SK-N-SH treated with all-trans-retinoic acid at 6 μM for 48 hours (cell line): ENCODE measurements at regions not wholly inside any gene's neighbourhood (a gene's known extent, or its start where the extent isn't known, plus 50 kb on each side); places are given as distances from the start of the nearest gene placed in this dataset.

Experiments
- ATAC-seq: fragments of 200-7000 bp; cut with Tn5 transposase; 3 replicates; pipeline ENCODE4 v1.9.1; 2020; ENCODE audit warnings: mild to moderate bottlenecking, moderate library complexity
- ARNTL ChIP-seq: fragments of 450-650 bp; formaldehyde crosslinking; IDR thresholded peaks from 2 replicates; pipeline ENCODE4 v1.5.0; 2020; ENCODE audit warnings: low read depth, mild to moderate bottlenecking, moderate library complexity, borderline replicate concordance
- BACH2 ChIP-seq: fragments of 250-450 bp; sonication (Bioruptor Pico); IDR thresholded peaks from 2 replicates; pipeline ENCODE4 v1.9.0; 2021; ENCODE audit warnings: mild to moderate bottlenecking, borderline replicate concordance
- CREB5 ChIP-seq: fragments of 250-450 bp; sonication (Bioruptor Pico); IDR thresholded peaks from 2 replicates; pipeline ENCODE4 v1.5.1; 2020; ENCODE audit warnings: low read depth, mild to moderate bottlenecking, moderate library complexity
- CSDC2 ChIP-seq: fragments of 250-450 bp; sonication (Bioruptor Pico); IDR thresholded peaks from 2 replicates; pipeline ENCODE4 v1.5.0; 2020; ENCODE audit warnings: mild to moderate bottlenecking, moderate library complexity
- ESRRG ChIP-seq: fragments of 250-450 bp; sonication (Bioruptor Pico); IDR thresholded peaks from 2 replicates; pipeline ENCODE4 v1.6.1; 2021; ENCODE audit warnings: mild to moderate bottlenecking
- GLIS3 ChIP-seq: fragments of 250-450 bp; sonication (Bioruptor Pico); IDR thresholded peaks from 2 replicates; pipeline ENCODE4 v1.5.0; 2020; ENCODE audit warnings: mild to moderate bottlenecking, moderate library complexity
- ISL1 ChIP-seq: fragments of 250-450 bp; sonication (Bioruptor Pico); IDR thresholded peaks from 2 replicates; pipeline ENCODE4 v2.1.2; 2022; ENCODE audit warnings: mild to moderate bottlenecking, moderate library complexity
- OSR1 ChIP-seq: fragments of 250-450 bp; sonication (Bioruptor Pico); IDR thresholded peaks from 2 replicates; pipeline ENCODE4 v1.8.0; 2022; ENCODE audit warnings: moderate library complexity, mild to moderate bottlenecking, inconsistent platforms
- PPARA ChIP-seq: fragments of 250-450 bp; sonication (Bioruptor Pico); IDR thresholded peaks from 2 replicates; pipeline ENCODE4 v1.5.0; 2020; ENCODE audit warnings: mild to moderate bottlenecking, borderline replicate concordance
- RARB ChIP-seq: fragments of 250-450 bp; sonication (Bioruptor Pico); IDR thresholded peaks from 2 replicates; pipeline ENCODE4 v1.8.0; 2021; ENCODE audit warnings: mild to moderate bottlenecking, moderate library complexity
- TCF4 ChIP-seq: fragments of 250-450 bp; sonication (Bioruptor Pico); IDR thresholded peaks from 2 replicates; pipeline ENCODE4 v1.8.0; 2021; ENCODE audit warnings: mild to moderate bottlenecking, moderate library complexity, borderline replicate concordance
- TOX ChIP-seq: fragments of 250-450 bp; sonication (Bioruptor Pico); IDR thresholded peaks from 2 replicates; pipeline ENCODE4 v1.8.0; 2021; ENCODE audit warnings: mild to moderate bottlenecking, moderate library complexity, borderline replicate concordance
- ZC3H10 ChIP-seq: fragments of 250-450 bp; sonication (Bioruptor Pico); IDR thresholded peaks from 2 replicates; pipeline ENCODE4 v1.5.1; 2021; ENCODE audit warnings: mild to moderate bottlenecking, moderate library complexity
- ZFP3 ChIP-seq: fragments of 250-450 bp; sonication (Bioruptor Pico); IDR thresholded peaks from 2 replicates; pipeline ENCODE4 v1.5.0; 2020; ENCODE audit warnings: mild to moderate bottlenecking, moderate library complexity
- ZFP30 ChIP-seq: fragments of 450-650 bp; formaldehyde crosslinking; IDR thresholded peaks from 2 replicates; pipeline ENCODE4 v1.5.0; 2022; ENCODE audit warnings: mild to moderate bottlenecking, moderate library complexity
- ZNF565 ChIP-seq: fragments of 450-650 bp; formaldehyde crosslinking; conservative IDR thresholded peaks from 2 replicates; pipeline ENCODE4 v1.5.0; 2020; ENCODE audit warnings: low read depth, mild to moderate bottlenecking, moderate library complexity
- ZNF70 ChIP-seq: fragments of 450-650 bp; formaldehyde crosslinking; IDR thresholded peaks from 2 replicates; pipeline ENCODE4 v1.5.0; 2020; ENCODE audit warnings: mild to moderate bottlenecking, moderate library complexity
- ZNF8 ChIP-seq: fragments of 450-650 bp; formaldehyde crosslinking; IDR thresholded peaks from 2 replicates; pipeline ENCODE4 v1.5.0; 2020; ENCODE audit warnings: mild to moderate bottlenecking, moderate library complexity
- TF ChIP-seq, protein P1 (sequence below): fragments of 250-450 bp; sonication (Bioruptor Pico); IDR thresholded peaks from 2 replicates; pipeline ENCODE4 v1.8.0; 2021; ENCODE audit warnings: low read depth, mild to moderate bottlenecking, moderate library complexity, borderline replicate concordance
- TF ChIP-seq, protein P2 (sequence below): fragments of 250-450 bp; sonication (Bioruptor Pico); IDR thresholded peaks from 2 replicates; pipeline ENCODE4 v1.8.0; 2020; ENCODE audit warnings: mild to moderate bottlenecking, moderate library complexity, borderline replicate concordance

GRCh38 chr17:45662432-45662831, 121.7 kb upstream of the CRHR1 start (continued):
- TF ChIP-seq ZFP3 (CRISPR knock-in tag), result no peak
- TF ChIP-seq ESRRG (CRISPR knock-in tag), result no peak
- no peak for TF ChIP-seq TOX
- TF ChIP-seq OSR1 (CRISPR knock-in tag), result no peak
- TF ChIP-seq, protein P1, sequence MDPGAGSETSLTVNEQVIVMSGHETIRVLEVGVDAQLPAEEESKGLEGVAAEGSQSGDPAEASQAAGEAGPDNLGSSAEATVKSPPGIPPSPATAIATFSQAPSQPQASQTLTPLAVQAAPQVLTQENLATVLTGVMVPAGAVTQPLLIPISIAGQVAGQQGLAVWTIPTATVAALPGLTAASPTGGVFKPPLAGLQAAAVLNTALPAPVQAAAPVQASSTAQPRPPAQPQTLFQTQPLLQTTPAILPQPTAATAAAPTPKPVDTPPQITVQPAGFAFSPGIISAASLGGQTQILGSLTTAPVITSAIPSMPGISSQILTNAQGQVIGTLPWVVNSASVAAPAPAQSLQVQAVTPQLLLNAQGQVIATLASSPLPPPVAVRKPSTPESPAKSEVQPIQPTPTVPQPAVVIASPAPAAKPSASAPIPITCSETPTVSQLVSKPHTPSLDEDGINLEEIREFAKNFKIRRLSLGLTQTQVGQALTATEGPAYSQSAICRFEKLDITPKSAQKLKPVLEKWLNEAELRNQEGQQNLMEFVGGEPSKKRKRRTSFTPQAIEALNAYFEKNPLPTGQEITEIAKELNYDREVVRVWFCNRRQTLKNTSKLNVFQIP (CRISPR knock-in tag), result no peak
- no peak for TF ChIP-seq ISL1 (CRISPR knock-in tag)

- no peak for ATAC-seq
- TF ChIP-seq ZNF70 (CRISPR knock-in tag) (no peak), ZNF565 (CRISPR knock-in tag) (no peak), ZFP30 (CRISPR knock-in tag) (no peak), CREB5 (CRISPR knock-in tag) (no peak), TCF4 (no peak), RARB (CRISPR knock-in tag) (no peak), ARNTL (CRISPR knock-in tag) (no peak)
These were observed 120.3 kb upstream of the CRHR1 start for GRCh38 chr17:45663772-45664171.

- ATAC-seq, result no peak
- TF ChIP-seq GLIS3 (CRISPR knock-in tag) (no peak), PPARA (CRISPR knock-in tag) (no peak), CSDC2 (no peak), ESRRG (CRISPR knock-in tag) (no peak), ZNF8 (CRISPR knock-in tag) (no peak), TOX (no peak), ARNTL (CRISPR knock-in tag) (no peak), OSR1 (CRISPR knock-in tag) (no peak)
- TF ChIP-seq, protein P1 (CRISPR knock-in tag), result no peak
These were observed 119.2 kb upstream of the CRHR1 start for GRCh38 chr17:45664921-45665320.

DNA sequence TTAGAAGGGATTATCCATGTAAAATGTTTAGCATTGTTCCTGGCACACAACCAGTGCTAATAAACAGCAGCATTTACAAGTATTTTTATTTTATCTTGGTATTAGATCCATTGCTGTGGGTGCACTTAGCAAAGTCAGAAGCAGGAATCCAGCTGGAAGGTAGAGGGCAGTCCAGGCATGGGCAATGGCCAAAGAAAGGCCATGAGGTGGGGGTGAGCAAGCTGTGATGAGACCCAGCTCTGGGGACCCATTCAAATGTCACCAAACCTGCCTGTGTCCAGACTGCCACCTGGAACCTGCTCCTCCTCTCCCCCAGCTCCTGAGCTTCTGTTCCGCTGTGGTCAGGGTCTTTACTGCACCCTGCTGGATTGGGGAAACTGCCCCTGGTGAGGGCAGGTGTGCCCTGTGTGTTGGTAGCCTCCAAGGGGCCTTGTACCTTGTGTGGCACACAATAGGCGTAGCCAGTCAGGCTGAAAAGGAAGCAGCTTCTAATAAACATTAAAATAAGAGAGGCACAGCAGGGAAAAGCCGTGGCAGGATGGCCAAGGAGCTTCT, 118.0 kb upstream of the CRHR1 start:
- no peak for TF ChIP-seq ZC3H10
- TF ChIP-seq ZNF565 (CRISPR knock-in tag), result no peak
- no peak for TF ChIP-seq ZFP30 (CRISPR knock-in tag)
- no peak for TF ChIP-seq ISL1 (CRISPR knock-in tag)
- ATAC-seq, result no peak

DNA sequence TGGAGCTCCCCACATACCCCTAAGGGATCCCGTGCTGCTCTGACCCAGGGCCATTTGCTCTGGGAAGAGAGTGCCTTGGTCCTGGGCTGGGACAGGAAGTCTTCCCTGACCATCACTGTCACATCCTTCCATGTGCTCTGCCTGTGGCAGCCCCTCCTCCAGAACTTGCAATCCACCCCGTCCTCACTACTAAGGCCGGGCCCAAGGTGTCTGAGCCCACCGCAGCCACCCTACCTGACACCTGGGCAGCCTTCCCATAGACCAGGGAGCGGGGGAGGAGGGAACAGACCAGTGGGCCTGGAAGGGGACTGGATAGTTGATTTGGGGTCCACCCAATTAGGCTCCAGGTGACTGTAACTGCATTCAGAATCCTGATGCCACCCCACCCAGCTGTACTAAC, 117.5 kb upstream of the CRHR1 start:
- ATAC-seq, result no peak
- TF ChIP-seq PPARA (CRISPR knock-in tag), result no peak
- TF ChIP-seq BACH2 (CRISPR knock-in tag), result no peak
- TF ChIP-seq, protein P2, sequence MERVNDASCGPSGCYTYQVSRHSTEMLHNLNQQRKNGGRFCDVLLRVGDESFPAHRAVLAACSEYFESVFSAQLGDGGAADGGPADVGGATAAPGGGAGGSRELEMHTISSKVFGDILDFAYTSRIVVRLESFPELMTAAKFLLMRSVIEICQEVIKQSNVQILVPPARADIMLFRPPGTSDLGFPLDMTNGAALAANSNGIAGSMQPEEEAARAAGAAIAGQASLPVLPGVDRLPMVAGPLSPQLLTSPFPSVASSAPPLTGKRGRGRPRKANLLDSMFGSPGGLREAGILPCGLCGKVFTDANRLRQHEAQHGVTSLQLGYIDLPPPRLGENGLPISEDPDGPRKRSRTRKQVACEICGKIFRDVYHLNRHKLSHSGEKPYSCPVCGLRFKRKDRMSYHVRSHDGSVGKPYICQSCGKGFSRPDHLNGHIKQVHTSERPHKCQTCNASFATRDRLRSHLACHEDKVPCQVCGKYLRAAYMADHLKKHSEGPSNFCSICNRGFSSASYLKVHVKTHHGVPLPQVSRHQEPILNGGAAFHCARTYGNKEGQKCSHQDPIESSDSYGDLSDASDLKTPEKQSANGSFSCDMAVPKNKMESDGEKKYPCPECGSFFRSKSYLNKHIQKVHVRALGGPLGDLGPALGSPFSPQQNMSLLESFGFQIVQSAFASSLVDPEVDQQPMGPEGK (CRISPR knock-in tag), result no peak
